ENCODE measurements at regions not wholly inside any gene's neighbourhood (a gene's known extent, or its start where the extent isn't known, plus 50 kb on each side); places are given as distances from the start of the nearest gene placed in this dataset.

- Histone ChIP-seq H3K14ac (replicated peaks; ENCODE audit: low read depth, low read length) (no peak overlapping the region), H3K4ac (ENCODE audit: low read depth, low read length) (no peak overlapping the region), H4K5ac (ENCODE audit: low read depth, low read length) (no peak overlapping the region), H4K91ac (ENCODE audit: insufficient read depth, low read depth, low read length) (no peak overlapping the region), H3K4me1 (ENCODE audit: control insufficient read depth, insufficient read depth, low read length) (peaks cover 8% of the 10 kb centered on the region), H2BK120ac (ENCODE audit: low read depth, low read length) (no peak overlapping the region), H3K4me2 (ENCODE audit: low read depth, low read length) (no peak overlapping the region), H3K79me1 (ENCODE audit: low read depth in 1 of 2, low read length in 2 of 2) (no peaks in the 10 kb centered on the region), H3K36me3 (ENCODE audit: control insufficient read depth, insufficient read depth, low read length) (no peaks in the 10 kb centered on the region), H4K8ac (ENCODE audit: low read depth in 2 of 2, low read length in 2 of 2) (no peak overlapping the region), H2AFZ (replicated peaks; ENCODE audit: low read length, poor library complexity) (no peak overlapping the region), H3K9ac (ENCODE audit: low read depth, low read length) (no peak overlapping the region), H3K27me3 (ENCODE audit: control insufficient read depth, insufficient read depth, low read length) (no peaks in the 10 kb centered on the region), H2BK15ac (ENCODE audit: low read depth, low read length) (no peak overlapping the region), H2BK5ac (ENCODE audit: low read depth, low read length, poor library complexity, severe bottlenecking) (no peak overlapping the region), H3K27ac (ENCODE audit: insufficient read depth, low read length) (no peak overlapping the region), H3K56ac (ENCODE audit: extremely low read depth, insufficient read depth, low read length) (no peak overlapping the region), H3K9me3 (ENCODE audit: control insufficient read depth, insufficient read depth, low read length) (no peaks in the 10 kb centered on the region), H3K23ac (ENCODE audit: low read depth, low read length) (no peak overlapping the region), H4K20me1 (ENCODE audit: insufficient read depth, low read length) (no peaks in the 10 kb centered on the region), H3K18ac (ENCODE audit: low read depth, low read length) (no peak overlapping the region), H3K4me3 (ENCODE audit: insufficient read depth, low read depth, low read length) (no peak overlapping the region), H2AK9ac (replicated peaks; ENCODE audit: low read depth, low read length, poor library complexity) (no peak overlapping the region), H2AK5ac (ENCODE audit: low read depth, low read length) (no peak overlapping the region), H3K9me1 (ENCODE audit: insufficient read depth, low read length) (no peaks in the 10 kb centered on the region; the same call in 1 of the 2 replicates), H2BK20ac (ENCODE audit: low read depth, low read length) (no peak overlapping the region)
- dilution Hi-C loops (cut with HindIII; ENCODE audit: low sequenced_read_pairs, unreplicated experiment), result no loop called here
- no TSS peak for BruUV-seq (replicated peaks)
- in situ Hi-C loops (cut with MboI; ENCODE audit: low sequenced_read_pairs), result no loop called here
- no peak for ATAC-seq (ENCODE audit: low read depth)
- TF ChIP-seq MXI1 (IDR thresholded peaks at IDR 0.05; ENCODE audit: borderline replicate concordance, low read depth, low read length) (no peak), FOS (IDR thresholded peaks at IDR 0.05; ENCODE audit: low read depth, low read length) (no peak), MAZ (IDR thresholded peaks at IDR 0.05; ENCODE audit: borderline replicate concordance, low read depth, low read length) (no peak), ELK1 (IDR thresholded peaks at IDR 0.05; ENCODE audit: borderline replicate concordance, low read depth, low read length) (no peak), CEBPB (IDR thresholded peaks at IDR 0.05; ENCODE audit: low read depth, low read length) (no peak), RCOR1 (IDR thresholded peaks at IDR 0.05; ENCODE audit: insufficient replicate concordance, low read length) (no peak), SMC3 (IDR thresholded peaks at IDR 0.05; ENCODE audit: low read depth, low read length) (no peak), BHLHE40 (IDR thresholded peaks at IDR 0.05; ENCODE audit: low read depth, low read length) (no peak), NFE2L2 (IDR thresholded peaks at IDR 0.05; ENCODE audit: low read depth, low read length) (no peak), CTCF (conservative IDR thresholded peaks at IDR 0.05; ENCODE audit: low read depth, low read length) (no peak)
- ChIA-PET POLR2A (ENCODE audit: unreplicated experiment) (no interaction called here), CTCF (no interaction called here)
- WGBS, 2 experiments (ENCODE audit: extremely low coverage in 2 of 2, insufficient read length in 1 of 2), result no CpG with 5 or more reads among the region's 4 CpGs
- DNase-seq, result no peak
- intact Hi-C loops (cut with micrococcal nuclease), result no loop called here
These were observed 690.9 kb downstream of the TDRD15 start for GRCh38 chr2:21814588-21815149.

Measured in IMR-90 (cell line).